Sigmoid colon (tissue), 6 donors: ENCODE measurements at regions not wholly inside any gene's neighbourhood (a gene's known extent, or its start where the extent isn't known, plus 50 kb on each side); places are given as distances from the start of the nearest gene placed in this dataset.

Experiments used
- DNase-seq: peaks from one replicate; pipeline ENCODE4 v3.0.0-alpha.2; 2019
- H3K27ac ChIP-seq, 4 donors: fragments of 200-600 bp; sonication (generic); one replicate each; pipeline ENCODE4 v1.5.1; 2016 to 2019; ENCODE audit warnings: mild to moderate bottlenecking in 1 of 4
- H3K27me3 ChIP-seq, 3 donors: fragments of 200-600 bp; sonication (generic); one replicate each; pipeline ENCODE4 v1.5.1; 2019; ENCODE audit warnings: mild to moderate bottlenecking in 1 of 3
- H3K36me3 ChIP-seq, 4 donors: fragments of 200-600 bp; sonication (generic); one replicate each; pipeline ENCODE4 v1.5.1; 2016 to 2019
- H3K4me1 ChIP-seq, 4 donors: fragments of 200-600 bp; sonication (generic); one replicate each; pipeline ENCODE4 v1.5.1; 2017 to 2019
- H3K4me3 ChIP-seq, 4 donors: fragments of 200-600 bp; sonication (generic); one replicate each; pipeline ENCODE4 v1.5.1; 2017 to 2019; ENCODE audit warnings: mild to moderate bottlenecking in 2 of 4, moderate library complexity in 1 of 4
- H3K9me3 ChIP-seq, 4 donors: fragments of 200-600 bp in 3 of 4; sonication (generic) in 3 of 4; one replicate each; pipeline versions ENCODE4 v1.5.1 to v1.6.1; 2013 to 2019
- CTCF ChIP-seq, 4 experiments: fragments of 450-650 bp in 3 of 4; fragments of 200-600 bp in 1 of 4; IDR thresholded peaks; one replicate each; pipeline ENCODE4 v1.5.1; 2016 to 2019; ENCODE audit warnings: antibody characterized with exemption in 4 of 4, mild to moderate bottlenecking in 3 of 4, moderate library complexity in 2 of 4
- EP300 ChIP-seq, 4 donors: sonication (generic); formaldehyde crosslinking; IDR thresholded peaks; one replicate each; pipeline ENCODE4 v1.6.1; 2017; ENCODE audit warnings: antibody characterized with exemption in 4 of 4
- POLR2A ChIP-seq, 2 donors: fragments of 450-650 bp; IDR thresholded peaks; one replicate each; pipeline ENCODE4 v1.6.1; 2016; ENCODE audit warnings: antibody characterized with exemption in 2 of 2, mild to moderate bottlenecking in 2 of 2, moderate library complexity in 2 of 2
- POLR2AphosphoS5 ChIP-seq, 4 donors: sonication (generic); formaldehyde crosslinking; IDR thresholded peaks; one replicate each; pipeline ENCODE4 v1.6.1; 2017; ENCODE audit warnings: antibody characterized with exemption in 4 of 4
- WGBS, 2 donors: extraction: QIAGEN DNeasy Blood & Tissue Kit; methylation state at CpG; one replicate each; pipeline ENCODE4 v1.1.7; 2013; 5-methylcytosine and 5-hydroxymethylcytosine counted together
- intact Hi-C: fragments of 100-400 bp; cut with DNase I; formaldehyde crosslinking; loops from one replicate; pipeline ENCODE4 v1.15.1; 2023
- donor health status: healthy with polysubstance abuse.
- donor health status: healthy.

DNA sequence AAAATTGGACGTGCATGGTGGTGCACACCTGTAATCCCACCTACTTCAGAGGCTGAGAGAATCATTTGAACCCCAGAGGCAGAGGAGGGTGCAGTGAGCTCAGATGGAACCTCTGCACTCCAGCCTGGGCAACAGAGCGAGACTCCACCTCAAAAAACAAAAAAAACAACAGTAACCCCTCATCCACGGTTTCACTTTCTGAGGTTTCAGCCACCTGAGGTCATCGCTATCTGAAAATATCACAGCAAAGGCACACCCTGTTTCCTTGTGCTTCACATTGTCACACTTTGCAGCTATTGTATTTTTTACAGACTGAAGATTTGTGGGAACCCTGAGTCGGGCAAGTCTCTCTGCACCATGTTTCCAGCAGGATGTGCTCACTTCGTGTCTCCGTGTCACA is 54.1 kb upstream of the FOXQ1 start:
- Histone ChIP-seq H3K4me3 (no peak overlapping the region), H3K4me1 (no peaks in the 10 kb centered on the region), H3K9me3 (no peaks in the 10 kb centered on the region), H3K27ac (no peak overlapping the region), H3K36me3 (no peaks in the 10 kb centered on the region), H3K27me3 (no peaks in the 10 kb centered on the region)
- no peak for DNase-seq
- TF ChIP-seq POLR2AphosphoS5 (IDR thresholded peaks at IDR 0.05): no peak
- 78 to 80% methylated on average over 7 of the region's 7 CpGs for WGBS, 2 donors
- intact Hi-C loops: no loop called here

DNA sequence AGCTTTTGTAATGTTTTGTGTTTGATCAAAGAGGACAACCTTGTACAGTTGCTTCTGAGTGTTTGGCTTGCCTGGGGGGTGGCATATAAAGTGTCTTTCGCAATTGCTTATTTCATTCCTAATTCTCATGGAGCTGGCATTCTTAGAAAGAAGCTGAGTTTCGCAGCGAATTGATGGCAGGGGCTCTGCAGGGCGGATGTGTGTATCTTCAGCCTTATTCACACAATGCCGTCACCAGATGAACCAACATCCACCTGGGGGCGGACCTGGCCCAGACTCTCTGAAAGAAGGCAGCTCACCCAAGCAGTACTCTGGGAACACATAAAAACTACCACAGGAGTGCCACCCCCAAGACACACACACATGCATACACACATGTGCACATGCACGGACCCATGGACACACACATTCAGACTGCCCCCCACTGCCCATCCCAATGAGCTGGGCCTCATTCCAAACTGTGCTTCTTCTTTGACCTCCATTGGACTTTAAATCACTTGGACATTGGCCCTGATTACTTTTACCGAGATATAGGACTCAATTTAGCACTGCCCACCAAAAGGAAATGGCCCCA is 55.4 kb upstream of the FOXQ1 start:
- Histone ChIP-seq H3K36me3 (no peaks in the 10 kb centered on the region), H3K27ac (no peak overlapping the region), H3K4me3 (no peak overlapping the region), H3K27me3 (no peaks in the 10 kb centered on the region), H3K4me1 (no peaks in the 10 kb centered on the region), H3K9me3 (no peaks in the 10 kb centered on the region)
- intact Hi-C loops: no loop called here
- no peak for DNase-seq
- TF ChIP-seq POLR2AphosphoS5 (IDR thresholded peaks at IDR 0.05) (no peak), CTCF (IDR thresholded peaks at IDR 0.05) (no peak), EP300 (IDR thresholded peaks at IDR 0.05) (no peak), POLR2A (IDR thresholded peaks at IDR 0.05) (no peak)
- 93 to 94% methylated on average over 8 of the region's 8 CpGs for WGBS, 2 donors

DNA sequence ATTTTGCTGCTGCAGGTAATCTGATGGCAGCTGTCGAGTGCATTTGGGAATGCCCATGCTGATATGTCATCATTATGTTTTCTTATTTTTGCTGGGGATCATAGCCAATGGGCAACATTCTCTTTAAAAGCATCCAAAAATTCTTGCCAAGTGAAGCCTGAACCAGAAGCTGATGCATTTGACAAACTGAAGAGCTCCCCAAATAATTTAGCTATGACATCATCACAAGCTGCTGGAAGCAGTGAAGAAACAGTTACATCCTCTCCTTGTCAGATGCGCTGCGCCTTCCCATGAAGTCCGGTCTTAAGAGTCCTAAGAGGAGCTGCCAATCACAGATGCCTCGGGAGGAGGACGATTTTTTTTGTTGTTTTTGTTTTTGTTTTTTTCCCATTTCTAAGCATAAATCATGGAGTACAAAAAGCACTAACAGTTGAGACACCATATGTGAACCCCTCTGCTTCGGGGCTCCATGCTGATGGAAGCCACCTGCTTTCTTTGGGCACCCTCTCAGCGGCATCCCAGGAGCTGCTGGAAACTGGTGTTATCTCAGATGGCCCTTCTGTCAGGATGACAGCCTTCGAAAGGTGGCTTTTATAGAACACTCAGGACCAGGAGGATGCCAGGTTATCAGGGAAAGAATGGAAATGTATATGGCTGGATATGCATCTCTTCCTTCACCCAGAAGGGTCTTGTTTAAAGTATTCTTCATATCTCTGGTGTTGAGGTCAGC is 56.1 kb upstream of the FOXQ1 start:
- 76 to 85% methylated on average over 9 of the region's 9 CpGs for WGBS, 2 donors
- Histone ChIP-seq H3K4me3 (no peak overlapping the region), H3K27me3 (no peaks in the 10 kb centered on the region), H3K27ac (no peak overlapping the region), H3K9me3 (no peaks in the 10 kb centered on the region), H3K36me3 (no peaks in the 10 kb centered on the region), H3K4me1 (peaks cover 0 to 2% (median 0%) of the 10 kb centered on the region in 4 donors)
- TF ChIP-seq CTCF (IDR thresholded peaks at IDR 0.05) (no peak), EP300 (IDR thresholded peaks at IDR 0.05) (no peak), POLR2A (IDR thresholded peaks at IDR 0.05) (no peak), POLR2AphosphoS5 (IDR thresholded peaks at IDR 0.05) (no peak)
- intact Hi-C loops: no loop called here
- no peak for DNase-seq

GRCh38 chr6:1254326-1254725 is 57.6 kb upstream of the FOXQ1 start:
- no peak overlapping the region for H3K27ac ChIP-seq
- H3K9me3 ChIP-seq: no peaks in the 10 kb centered on the region
- no peaks in the 10 kb centered on the region for H3K27me3 ChIP-seq
- no peak for DNase-seq
- 93 to 94% methylated on average over 4 of the region's 4 CpGs for WGBS, 2 donors
- H3K4me3 ChIP-seq: no peak overlapping the region
- intact Hi-C loops: no loop called here
- peaks cover 0 to 3% (median 0%) of the 10 kb centered on the region in 4 donors for H3K4me1 ChIP-seq
- no peak for TF ChIP-seq POLR2A (IDR thresholded peaks at IDR 0.05)
- no peak for TF ChIP-seq POLR2AphosphoS5 (IDR thresholded peaks at IDR 0.05)
- no peak for TF ChIP-seq EP300 (IDR thresholded peaks at IDR 0.05)
- no peak for TF ChIP-seq CTCF (IDR thresholded peaks at IDR 0.05)
- H3K36me3 ChIP-seq: no peaks in the 10 kb centered on the region

- no peak for DNase-seq
- H3K9me3 ChIP-seq: no peaks in the 10 kb centered on the region
- H3K36me3 ChIP-seq: no peaks in the 10 kb centered on the region
- peaks cover 0 to 3% (median 0%) of the 10 kb centered on the region in 4 donors for H3K4me1 ChIP-seq
- TF ChIP-seq POLR2AphosphoS5 (IDR thresholded peaks at IDR 0.05) (no peak), CTCF (IDR thresholded peaks at IDR 0.05) (no peak), POLR2A (IDR thresholded peaks at IDR 0.05) (no peak), EP300 (IDR thresholded peaks at IDR 0.05) (no peak)
- no peak overlapping the region for H3K27ac ChIP-seq
- WGBS, 2 donors: 95% methylated on average over 9 of the region's 9 CpGs
- no peak overlapping the region for H3K4me3 ChIP-seq
- H3K27me3 ChIP-seq: no peaks in the 10 kb centered on the region
- intact Hi-C loops: no loop called here
These were observed 58.1 kb upstream of the FOXQ1 start for GRCh38 chr6:1253816-1254215.
